ENCODE measurements at regions not wholly inside any gene's neighbourhood (a gene's known extent, or its start where the extent isn't known, plus 50 kb on each side); places are given as distances from the start of the nearest gene placed in this dataset.
"Not testable (repeated sequence)": the region's sequence is repeated elsewhere in the genome, so short reads cannot be mapped to it uniquely, and the experiment has no call there.

DNA sequence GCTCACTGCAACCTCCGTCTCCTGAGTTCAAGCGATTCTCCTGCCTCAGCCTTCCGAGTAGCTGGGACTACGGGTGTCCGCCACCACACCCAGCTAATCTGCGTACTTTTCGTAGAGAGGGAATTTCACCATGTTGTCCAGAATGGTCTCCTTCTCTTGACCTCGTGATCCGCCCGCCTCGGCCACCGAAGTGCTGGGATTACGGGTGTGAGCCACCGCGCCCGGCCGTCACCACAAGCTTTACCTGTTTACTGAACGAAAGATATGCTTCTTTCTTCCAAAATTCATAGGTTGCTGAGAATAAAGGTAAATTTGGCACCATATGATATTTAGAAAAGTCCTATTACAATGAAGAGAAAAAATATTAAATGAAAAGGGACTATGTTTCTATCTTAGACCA, 333.5 kb upstream of the EPHA6 start:
- ATAC-seq (ENCODE audit: low FRiP score in 2 of 2) = no peak
- no peaks in the 10 kb centered on the region for H3K4me1 ChIP-seq
- no peaks in the 10 kb centered on the region for H3K9me3 ChIP-seq
- WGBS, 2 donors = 93 to 96% methylated on average over 18 of the region's 18 CpGs
- H3K27me3 ChIP-seq = no peaks in the 10 kb centered on the region
- no peak for TF ChIP-seq POLR2A (IDR thresholded peaks at IDR 0.05)
- TF ChIP-seq EP300 (IDR thresholded peaks at IDR 0.05) = no peak
- TF ChIP-seq, protein P1, sequence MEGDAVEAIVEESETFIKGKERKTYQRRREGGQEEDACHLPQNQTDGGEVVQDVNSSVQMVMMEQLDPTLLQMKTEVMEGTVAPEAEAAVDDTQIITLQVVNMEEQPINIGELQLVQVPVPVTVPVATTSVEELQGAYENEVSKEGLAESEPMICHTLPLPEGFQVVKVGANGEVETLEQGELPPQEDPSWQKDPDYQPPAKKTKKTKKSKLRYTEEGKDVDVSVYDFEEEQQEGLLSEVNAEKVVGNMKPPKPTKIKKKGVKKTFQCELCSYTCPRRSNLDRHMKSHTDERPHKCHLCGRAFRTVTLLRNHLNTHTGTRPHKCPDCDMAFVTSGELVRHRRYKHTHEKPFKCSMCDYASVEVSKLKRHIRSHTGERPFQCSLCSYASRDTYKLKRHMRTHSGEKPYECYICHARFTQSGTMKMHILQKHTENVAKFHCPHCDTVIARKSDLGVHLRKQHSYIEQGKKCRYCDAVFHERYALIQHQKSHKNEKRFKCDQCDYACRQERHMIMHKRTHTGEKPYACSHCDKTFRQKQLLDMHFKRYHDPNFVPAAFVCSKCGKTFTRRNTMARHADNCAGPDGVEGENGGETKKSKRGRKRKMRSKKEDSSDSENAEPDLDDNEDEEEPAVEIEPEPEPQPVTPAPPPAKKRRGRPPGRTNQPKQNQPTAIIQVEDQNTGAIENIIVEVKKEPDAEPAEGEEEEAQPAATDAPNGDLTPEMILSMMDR (IDR thresholded peaks at IDR 0.05) = no peak
- TF ChIP-seq POLR2AphosphoS5 (IDR thresholded peaks at IDR 0.05) = no peak
- no peak overlapping the region for H3K4me3 ChIP-seq
- H3K27ac ChIP-seq = no peak overlapping the region
- no peaks in the 10 kb centered on the region for H3K36me3 ChIP-seq
- DNase-seq = peak in 1 of 2 donors; percentile 60

DNA sequence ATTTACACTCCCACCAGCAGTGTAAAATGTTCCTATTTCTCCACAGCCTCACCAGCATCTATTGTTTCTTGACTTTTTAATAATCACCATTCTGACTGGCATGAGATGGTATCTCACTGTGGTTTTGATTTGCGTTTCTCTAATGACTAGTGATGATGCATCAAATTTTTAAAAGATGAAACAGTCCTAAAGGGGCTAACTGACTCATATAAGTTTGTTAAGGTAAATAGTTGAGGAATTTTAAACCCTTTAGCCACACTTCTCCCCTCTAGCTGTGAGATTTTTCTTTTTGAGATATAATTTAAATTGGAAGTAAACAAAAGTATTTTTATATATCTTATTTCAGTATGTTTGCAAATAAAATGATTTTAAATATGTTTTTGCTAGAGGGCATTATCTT, 331.2 kb upstream of the EPHA6 start:
- H3K9me3 ChIP-seq; H3K27me3 ChIP-seq; DNase-seq; H3K4me3 ChIP-seq; ATAC-seq (ENCODE audit: low FRiP score in 2 of 2); H3K4me1 ChIP-seq; H3K36me3 ChIP-seq; H3K27ac ChIP-seq: not testable (repeated sequence)
- WGBS, 2 donors = 67 to 71% methylated on average over 1 of the region's 1 CpG

DNA sequence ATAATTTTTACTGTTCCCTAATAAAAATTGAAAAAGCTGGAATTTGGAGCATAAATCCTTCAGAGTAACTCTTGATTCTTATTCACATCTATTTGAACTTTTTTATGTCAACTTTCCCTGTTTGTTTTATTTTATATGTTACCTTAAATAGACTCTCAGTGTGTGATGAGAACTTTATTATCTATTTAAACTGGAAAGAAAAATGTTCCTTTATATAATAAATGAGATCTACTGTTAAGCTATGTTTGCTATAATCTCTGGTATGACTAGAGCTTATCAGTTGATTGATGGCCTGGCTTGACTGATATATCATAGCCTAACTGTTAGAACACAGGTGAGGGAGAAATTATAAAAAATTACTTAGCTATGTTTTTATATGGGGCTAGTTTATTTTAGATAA, 330.6 kb upstream of the EPHA6 start:
- no peaks in the 10 kb centered on the region for H3K4me1 ChIP-seq
- no peak overlapping the region for H3K4me3 ChIP-seq
- no peaks in the 10 kb centered on the region for H3K9me3 ChIP-seq
- no peaks in the 10 kb centered on the region for H3K27me3 ChIP-seq
- H3K36me3 ChIP-seq = no peaks in the 10 kb centered on the region
- ATAC-seq (ENCODE audit: low FRiP score in 2 of 2) (no peak), DNase-seq (no peak)
- H3K27ac ChIP-seq = no peak overlapping the region
- TF ChIP-seq POLR2AphosphoS5 (IDR thresholded peaks at IDR 0.05) (no peak), POLR2A (IDR thresholded peaks at IDR 0.05) (no peak), EP300 (IDR thresholded peaks at IDR 0.05) (no peak)
- TF ChIP-seq, protein P1 (IDR thresholded peaks at IDR 0.05) = no peak

DNA sequence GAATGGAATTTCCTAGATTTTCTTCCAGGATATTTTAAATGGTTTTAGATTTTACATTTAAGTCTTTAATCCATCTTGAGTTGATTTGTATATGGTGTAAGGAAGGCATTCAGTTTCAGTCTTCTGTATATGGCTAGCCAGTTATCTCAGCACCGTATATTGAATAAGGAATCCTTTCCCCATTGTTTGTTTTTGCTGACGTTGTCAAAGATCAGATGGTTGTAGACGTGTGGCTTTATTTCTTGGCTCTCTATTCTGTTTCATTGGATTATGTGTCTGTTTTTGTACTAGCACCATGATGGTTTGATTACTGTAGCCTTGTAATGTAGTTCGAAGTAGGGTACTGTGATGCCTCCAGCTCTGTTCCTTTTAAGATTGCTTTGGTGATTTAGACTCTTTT, 325.7 kb upstream of the EPHA6 start:
- no peaks in the 10 kb centered on the region for H3K36me3 ChIP-seq
- 73 to 84% methylated on average over 4 of the region's 4 CpGs for WGBS, 2 donors
- TF ChIP-seq EP300 (IDR thresholded peaks at IDR 0.05) (no peak), POLR2A (IDR thresholded peaks at IDR 0.05) (no peak), POLR2AphosphoS5 (IDR thresholded peaks at IDR 0.05) (no peak)
- TF ChIP-seq, protein P1 (IDR thresholded peaks at IDR 0.05) = no peak
- ATAC-seq (ENCODE audit: low FRiP score in 2 of 2) (no peak), DNase-seq (no peak)
- no peak overlapping the region for H3K4me3 ChIP-seq
- H3K27me3 ChIP-seq = no peaks in the 10 kb centered on the region
- H3K27ac ChIP-seq = no peak overlapping the region
- no peaks in the 10 kb centered on the region for H3K4me1 ChIP-seq
- H3K9me3 ChIP-seq = peaks cover 0 to 11% (median 0%) of the 10 kb centered on the region in 4 donors

DNA sequence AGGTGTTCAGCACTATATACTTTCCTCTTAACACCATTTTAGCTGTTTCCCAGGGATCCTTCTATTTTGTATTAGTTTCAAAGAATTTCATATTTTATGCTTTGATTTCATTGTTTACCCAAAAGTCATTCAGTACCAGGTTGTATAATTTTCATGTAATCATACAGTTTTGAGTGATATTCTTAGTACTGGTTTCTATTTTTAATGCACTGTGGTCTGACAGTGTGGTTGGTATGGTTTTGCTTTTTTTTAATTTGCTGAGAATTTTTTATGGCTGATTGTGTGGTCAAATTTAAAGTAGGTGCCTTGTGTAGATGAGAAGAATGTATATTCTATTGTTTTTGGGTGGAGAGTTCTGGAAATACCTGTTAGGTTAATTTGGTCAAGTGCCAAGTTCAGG, 323.4 kb upstream of the EPHA6 start:
- DNase-seq = no peak
- Histone ChIP-seq H3K27me3 (no peaks in the 10 kb centered on the region), H3K4me1 (no peaks in the 10 kb centered on the region), H3K4me3 (no peak overlapping the region), H3K27ac (no peak overlapping the region), H3K9me3 (peaks cover 0 to 16% (median 2%) of the 10 kb centered on the region in 4 donors), H3K36me3 (no peaks in the 10 kb centered on the region)
- no peak for TF ChIP-seq POLR2A (IDR thresholded peaks at IDR 0.05)
- TF ChIP-seq POLR2AphosphoS5 (IDR thresholded peaks at IDR 0.05) = no peak
- TF ChIP-seq, protein P1 (IDR thresholded peaks at IDR 0.05) = no peak
- no peak for TF ChIP-seq EP300 (IDR thresholded peaks at IDR 0.05)
- ATAC-seq (ENCODE audit: low FRiP score in 2 of 2) = no peak

All from upper lobe of left lung (tissue), 6 donors.